ENCODE measurements at regions not wholly inside any gene's neighbourhood (a gene's known extent, or its start where the extent isn't known, plus 50 kb on each side); places are given as distances from the start of the nearest gene placed in this dataset.

- no peak for DNase-seq (ENCODE audit: low read depth in 2 of 2)
Observed at GRCh38 chr19:16000024-16000663, 51.3 kb downstream of the OR10H4 start.

GRCh38 chr19:16001481-16002312 lies 52.9 kb downstream of the OR10H4 start:
- peak; percentile 9 to 20 for DNase-seq (ENCODE audit: low read depth in 2 of 2)

GRCh38 chr19:16002406-16003384 lies 53.9 kb downstream of the OR10H4 start:
- no peak for DNase-seq (ENCODE audit: low read depth in 2 of 2)

- no peak for DNase-seq (ENCODE audit: low read depth in 2 of 2)
Observed at GRCh38 chr19:16003391-16003790, 54.6 kb downstream of the OR10H4 start.

- DNase-seq (ENCODE audit: low read depth in 2 of 2): no peak
Observed at GRCh38 chr19:16005925-16006324, 57.1 kb downstream of the OR10H4 start.

- no peak for DNase-seq (ENCODE audit: low read depth in 2 of 2)
Observed at GRCh38 chr19:16012552-16012951, 63.7 kb upstream of the TPM4 start.

GRCh38 chr19:16013181-16013850 lies 63.0 kb upstream of the TPM4 start:
- no peak for DNase-seq (ENCODE audit: low read depth in 2 of 2)

- no peak for DNase-seq (ENCODE audit: low read depth in 2 of 2)
Observed at GRCh38 chr19:16013851-16014840, 62.1 kb upstream of the TPM4 start.

- no peak for DNase-seq (ENCODE audit: low read depth in 2 of 2)
Observed at GRCh38 chr19:16014923-16015804, 61.1 kb upstream of the TPM4 start.

- DNase-seq (ENCODE audit: low read depth in 2 of 2): no peak
Observed at GRCh38 chr19:16015805-16016173, 60.5 kb upstream of the TPM4 start.

- no peak for DNase-seq (ENCODE audit: low read depth in 2 of 2)
Observed at GRCh38 chr19:16016226-16017137, 59.8 kb upstream of the TPM4 start.

GRCh38 chr19:16017138-16017490 lies 59.2 kb upstream of the TPM4 start:
- DNase-seq (ENCODE audit: low read depth in 2 of 2): no peak

- no peak for DNase-seq (ENCODE audit: low read depth in 2 of 2)
Observed at GRCh38 chr19:16018106-16018755, 58.1 kb upstream of the TPM4 start.

GRCh38 chr19:16018801-16019551 lies 57.3 kb upstream of the TPM4 start:
- no peak for DNase-seq (ENCODE audit: low read depth in 2 of 2)

GRCh38 chr19:16019691-16020448 lies 56.4 kb upstream of the TPM4 start:
- DNase-seq (ENCODE audit: low read depth in 2 of 2): no peak

- no peak for DNase-seq (ENCODE audit: low read depth in 2 of 2)
Observed at GRCh38 chr19:16021796-16022195, 54.5 kb upstream of the TPM4 start.

Data from stimulated activated CD4-positive, alpha-beta T cell treated with anti-CD3 and anti-CD28 coated beads, Interleukin-12 subunit alpha, Interleukin-12 subunit beta, amount 100 ng/mL, for 24 hours (primary cell).